ENCODE measurements at regions not wholly inside any gene's neighbourhood (a gene's known extent, or its start where the extent isn't known, plus 50 kb on each side); places are given as distances from the start of the nearest gene placed in this dataset.

GRCh38 chr15:69838338-69838737 is 259.4 kb downstream of the TLE3 start:
- DNase-seq (ENCODE audit: low spot score) = no peak
- H3K27ac ChIP-seq (ENCODE audit: low read depth in 1 of 2, low read length in 2 of 2) = no peak overlapping the region
- H3K4me1 ChIP-seq (ENCODE audit: control insufficient read depth in 4 of 4, insufficient read depth in 4 of 4, low read length in 3 of 4) = no peaks in the 10 kb centered on the region
- no peaks in the 10 kb centered on the region for H3K36me3 ChIP-seq (ENCODE audit: control insufficient read depth in 4 of 4, insufficient read depth in 3 of 4, low read depth in 1 of 4, low read length in 3 of 4)
- peaks cover 0 to 2% (median 0%) of the 10 kb centered on the region in 4 donors for H3K27me3 ChIP-seq (ENCODE audit: control insufficient read depth in 4 of 4, insufficient read depth in 4 of 4, low read length in 3 of 4)
- no peak overlapping the region for H3K4me3 ChIP-seq (ENCODE audit: low read depth in 1 of 3, low read length in 3 of 3)
- 78% methylated on average over 1 of the region's 1 CpG for WGBS
- TF ChIP-seq RXRA (IDR thresholded peaks at IDR 0.05) = no peak
- no peak for TF ChIP-seq HNF4G (IDR thresholded peaks at IDR 0.05)
- no peak for TF ChIP-seq HNF4A (conservative IDR thresholded peaks at IDR 0.05)
- TF ChIP-seq, protein P1, sequence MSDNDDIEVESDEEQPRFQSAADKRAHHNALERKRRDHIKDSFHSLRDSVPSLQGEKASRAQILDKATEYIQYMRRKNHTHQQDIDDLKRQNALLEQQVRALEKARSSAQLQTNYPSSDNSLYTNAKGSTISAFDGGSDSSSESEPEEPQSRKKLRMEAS (IDR thresholded peaks at IDR 0.05) = no peak
- no peak for TF ChIP-seq REST (IDR thresholded peaks at IDR 0.05)
- TF ChIP-seq GABPA (IDR thresholded peaks at IDR 0.05 in 1 of 2, conservative IDR thresholded peaks at IDR 0.05 in 1 of 2) = no peak
- no peak for TF ChIP-seq FOXA1 (IDR thresholded peaks at IDR 0.05)
- no peak for TF ChIP-seq ZBTB33 (IDR thresholded peaks at IDR 0.05)
- TF ChIP-seq EGR1 (IDR thresholded peaks at IDR 0.05; ENCODE audit: low read depth in 2 of 2) = no peak
- H3K9me3 ChIP-seq (ENCODE audit: control insufficient read depth in 4 of 4, low read length in 3 of 4) = no peaks in the 10 kb centered on the region
- H3K9ac ChIP-seq (ENCODE audit: low read depth in 1 of 2, low read length in 2 of 2) = no peak overlapping the region

GRCh38 chr15:69838994-69839393 is 258.7 kb downstream of the TLE3 start:
- H3K4me1 ChIP-seq (ENCODE audit: control insufficient read depth in 4 of 4, insufficient read depth in 4 of 4, low read length in 3 of 4) = no peaks in the 10 kb centered on the region
- DNase-seq (ENCODE audit: low spot score) = no peak
- TF ChIP-seq REST (IDR thresholded peaks at IDR 0.05) (no peak), EGR1 (IDR thresholded peaks at IDR 0.05; ENCODE audit: low read depth in 2 of 2) (no peak), RAD21 (IDR thresholded peaks at IDR 0.05) (no peak), YY1 (IDR thresholded peaks at IDR 0.05) (no peak), ZBTB33 (IDR thresholded peaks at IDR 0.05) (no peak), SP1 (IDR thresholded peaks at IDR 0.05) (no peak), RXRA (IDR thresholded peaks at IDR 0.05) (no peak), HNF4A (conservative IDR thresholded peaks at IDR 0.05) (no peak), HNF4G (IDR thresholded peaks at IDR 0.05) (no peak), CTCF (IDR thresholded peaks at IDR 0.05; ENCODE audit: low read depth, low read length, missing input control) (no peak), ATF3 (IDR thresholded peaks at IDR 0.05) (no peak), JUND (IDR thresholded peaks at IDR 0.05) (no peak)
- WGBS = 93% methylated on average over 2 of the region's 2 CpGs
- H3K27ac ChIP-seq (ENCODE audit: low read depth in 1 of 2, low read length in 2 of 2) = no peak overlapping the region
- H3K9ac ChIP-seq (ENCODE audit: low read depth in 1 of 2, low read length in 2 of 2) = no peak overlapping the region
- no peaks in the 10 kb centered on the region for H3K9me3 ChIP-seq (ENCODE audit: control insufficient read depth in 4 of 4, low read length in 3 of 4)
- no peak overlapping the region for H3K4me3 ChIP-seq (ENCODE audit: low read depth in 1 of 3, low read length in 3 of 3)
- no peaks in the 10 kb centered on the region for H3K36me3 ChIP-seq (ENCODE audit: control insufficient read depth in 4 of 4, insufficient read depth in 3 of 4, low read depth in 1 of 4, low read length in 3 of 4)
- peaks cover 0 to under 1% (median 0%) of the 10 kb centered on the region in 4 donors for H3K27me3 ChIP-seq (ENCODE audit: control insufficient read depth in 4 of 4, insufficient read depth in 4 of 4, low read length in 3 of 4)

All from liver (tissue), 8 donors.